ENCODE measurements at regions not wholly inside any gene's neighbourhood (a gene's known extent, or its start where the extent isn't known, plus 50 kb on each side); places are given as distances from the start of the nearest gene placed in this dataset.

DNA sequence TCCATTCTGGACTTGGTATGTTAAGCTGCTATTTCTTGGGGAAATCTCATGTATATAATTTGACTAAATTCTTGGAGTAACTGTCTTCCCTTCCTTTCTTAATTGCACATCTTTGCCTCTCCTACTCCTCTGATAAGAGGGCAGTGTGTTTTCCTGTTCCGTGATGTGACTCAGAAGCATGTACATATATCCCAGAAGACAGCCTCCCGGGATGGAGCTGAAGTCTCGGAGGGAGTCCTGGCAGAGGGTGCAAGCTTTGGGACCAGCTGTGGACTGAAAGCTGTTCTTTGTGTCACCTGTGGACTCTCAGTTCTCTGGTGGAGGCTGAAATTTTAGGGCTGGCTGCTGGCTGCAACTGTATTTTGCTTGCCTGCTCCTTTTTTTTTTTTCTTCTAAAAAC lies 54.7 kb upstream of the MGAT5 start:
- DNase-seq (ENCODE audit: low spot score), result no peak
- H3K27ac ChIP-seq, result no peak overlapping the region
- H3K4me3 ChIP-seq, result no peak overlapping the region
- TF ChIP-seq, protein P1, sequence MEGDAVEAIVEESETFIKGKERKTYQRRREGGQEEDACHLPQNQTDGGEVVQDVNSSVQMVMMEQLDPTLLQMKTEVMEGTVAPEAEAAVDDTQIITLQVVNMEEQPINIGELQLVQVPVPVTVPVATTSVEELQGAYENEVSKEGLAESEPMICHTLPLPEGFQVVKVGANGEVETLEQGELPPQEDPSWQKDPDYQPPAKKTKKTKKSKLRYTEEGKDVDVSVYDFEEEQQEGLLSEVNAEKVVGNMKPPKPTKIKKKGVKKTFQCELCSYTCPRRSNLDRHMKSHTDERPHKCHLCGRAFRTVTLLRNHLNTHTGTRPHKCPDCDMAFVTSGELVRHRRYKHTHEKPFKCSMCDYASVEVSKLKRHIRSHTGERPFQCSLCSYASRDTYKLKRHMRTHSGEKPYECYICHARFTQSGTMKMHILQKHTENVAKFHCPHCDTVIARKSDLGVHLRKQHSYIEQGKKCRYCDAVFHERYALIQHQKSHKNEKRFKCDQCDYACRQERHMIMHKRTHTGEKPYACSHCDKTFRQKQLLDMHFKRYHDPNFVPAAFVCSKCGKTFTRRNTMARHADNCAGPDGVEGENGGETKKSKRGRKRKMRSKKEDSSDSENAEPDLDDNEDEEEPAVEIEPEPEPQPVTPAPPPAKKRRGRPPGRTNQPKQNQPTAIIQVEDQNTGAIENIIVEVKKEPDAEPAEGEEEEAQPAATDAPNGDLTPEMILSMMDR (IDR thresholded peaks at IDR 0.05), result no peak

- TF ChIP-seq, protein P1 (IDR thresholded peaks at IDR 0.05), result no peak
- no peak for DNase-seq (ENCODE audit: low spot score)
- Histone ChIP-seq H3K27ac (no peak overlapping the region), H3K4me3 (no peak overlapping the region)
Observed at GRCh38 chr2:134200036-134200618, 53.7 kb upstream of the MGAT5 start.

GRCh38 chr2:134201533-134201932 lies 52.3 kb upstream of the MGAT5 start:
- DNase-seq (ENCODE audit: low spot score), result no peak
- H3K27ac ChIP-seq, result no peak overlapping the region
- no peak overlapping the region for H3K4me3 ChIP-seq
- TF ChIP-seq, protein P1 (IDR thresholded peaks at IDR 0.05), result no peak

DNA sequence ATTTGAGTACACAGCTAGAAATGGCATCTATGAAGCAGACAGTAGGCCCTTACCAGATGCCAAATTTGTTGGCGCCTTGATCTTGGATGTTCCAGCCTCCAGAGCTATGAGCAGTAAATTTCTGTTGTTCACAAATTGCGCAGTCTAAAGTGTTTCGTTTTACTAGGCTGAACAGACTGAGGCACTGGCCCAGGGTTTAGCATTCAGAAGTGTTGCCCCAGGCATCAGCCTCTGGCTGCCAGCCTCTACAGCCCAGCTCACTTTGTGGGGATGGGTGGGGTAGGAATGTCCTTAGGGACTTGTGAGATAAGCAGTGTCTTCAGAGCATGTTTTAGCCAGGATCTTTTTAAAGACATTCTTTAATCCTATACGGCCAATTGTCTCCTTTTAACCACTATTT lies 51.5 kb upstream of the MGAT5 start:
- no peak for DNase-seq (ENCODE audit: low spot score)
- Histone ChIP-seq H3K4me3 (no peak overlapping the region), H3K27ac (no peak overlapping the region)
- TF ChIP-seq, protein P1 (IDR thresholded peaks at IDR 0.05), result no peak

- TF ChIP-seq, protein P1 (IDR thresholded peaks at IDR 0.05), result no peak
- H3K27ac ChIP-seq, result no peak overlapping the region
- no peak for DNase-seq (ENCODE audit: low spot score)
Observed at GRCh38 chr2:134203175-134203574, 50.7 kb upstream of the MGAT5 start.

More at GRCh38 chr2:134203175-134203574, 50.7 kb upstream of the MGAT5 start:
- H3K4me3 ChIP-seq, result no peak overlapping the region

All from coronary artery (tissue), 2 donors.